ENCODE measurements at regions not wholly inside any gene's neighbourhood (a gene's known extent, or its start where the extent isn't known, plus 50 kb on each side); places are given as distances from the start of the nearest gene placed in this dataset.
"Not testable (repeated sequence)": the region's sequence is repeated elsewhere in the genome, so short reads cannot be mapped to it uniquely, and the experiment has no call there.

DNA sequence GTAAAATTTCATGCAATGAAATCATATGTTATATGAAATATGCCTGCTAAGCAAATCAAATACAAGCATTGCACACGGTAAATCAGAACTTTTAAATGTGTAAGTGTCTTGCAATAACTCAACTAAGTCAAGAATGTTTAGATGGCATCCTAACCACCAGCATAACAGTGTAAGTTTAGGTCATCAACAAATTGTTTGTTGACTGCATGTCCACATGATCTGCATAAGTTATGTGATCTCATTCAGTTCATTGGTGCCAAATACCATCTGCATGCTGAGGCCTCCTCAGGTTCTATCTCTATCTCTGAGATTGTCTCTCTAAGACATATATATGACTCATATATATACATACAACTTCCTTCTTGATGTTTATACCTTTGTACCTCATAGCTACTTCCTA, 159.6 kb upstream of the STK32A start:
- in situ Hi-C loops (cut with MboI; ENCODE audit: low sequenced_read_pairs), result no loop called here

DNA sequence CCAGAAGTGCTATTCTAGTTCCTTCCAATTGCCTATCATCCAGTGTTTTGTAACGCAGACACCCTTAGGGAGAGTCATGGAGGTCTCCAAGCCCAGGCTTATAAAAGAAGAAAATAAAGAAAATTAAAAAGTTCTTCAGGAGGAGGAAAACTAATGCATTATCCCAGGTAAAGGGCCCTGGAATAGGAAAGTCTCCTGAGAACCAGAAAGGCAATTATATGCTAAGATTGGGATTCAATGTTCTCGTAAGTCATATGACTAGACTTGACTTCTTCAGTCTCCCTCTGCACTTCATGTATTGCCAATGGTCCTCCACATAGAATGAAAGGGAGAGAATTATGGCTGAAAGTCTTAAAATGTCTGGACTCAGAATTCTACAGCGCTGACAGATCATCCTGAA, 154.4 kb upstream of the STK32A start:
- in situ Hi-C loops (cut with MboI; ENCODE audit: low sequenced_read_pairs), result no loop called here

DNA sequence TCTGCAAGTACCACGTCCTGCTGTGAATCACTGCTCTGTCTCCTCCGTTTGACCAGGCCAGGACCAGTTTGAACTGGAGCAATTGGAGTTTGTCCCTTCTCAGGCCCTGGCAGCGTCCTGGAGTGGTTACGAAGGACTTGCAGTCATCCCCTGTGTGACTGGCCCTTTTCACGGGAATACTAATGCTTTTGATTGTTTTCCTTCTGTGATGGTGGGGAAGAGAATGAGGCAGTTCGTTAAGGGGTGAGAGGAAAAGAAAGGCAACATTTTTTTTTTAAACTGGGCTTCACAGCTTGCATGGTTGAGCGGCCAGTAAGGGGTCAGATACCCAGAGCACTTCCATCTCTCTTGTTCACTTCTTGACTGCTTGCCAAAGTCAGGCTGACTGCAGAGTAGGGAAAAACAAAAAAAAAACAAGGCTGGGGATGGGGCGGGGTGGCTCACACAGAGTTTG, 153.5 kb upstream of the STK32A start:
- in situ Hi-C loops (cut with MboI; ENCODE audit: low sequenced_read_pairs), result no loop called here

DNA sequence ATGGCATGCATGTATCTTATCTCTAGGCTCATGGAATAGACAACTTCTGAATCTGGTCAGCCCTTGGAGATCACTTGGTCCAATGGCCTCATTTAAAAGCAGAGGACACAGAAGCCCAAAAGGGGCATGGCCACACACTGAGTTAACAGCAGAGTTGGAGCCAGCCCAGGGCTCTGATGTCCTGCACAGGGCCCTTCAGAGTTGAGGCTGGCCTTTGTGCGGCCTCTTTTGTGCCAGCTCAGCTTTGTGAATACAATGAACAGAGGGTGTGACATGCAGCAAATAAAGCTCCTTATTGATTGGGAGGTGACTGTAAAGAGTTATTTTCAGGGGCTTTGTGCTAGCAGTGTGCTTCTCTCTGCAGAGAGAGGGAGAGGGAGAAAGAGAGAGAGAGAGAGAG, 150.1 kb upstream of the STK32A start:
- in situ Hi-C loops (cut with MboI; ENCODE audit: low sequenced_read_pairs), result no loop called here

DNA sequence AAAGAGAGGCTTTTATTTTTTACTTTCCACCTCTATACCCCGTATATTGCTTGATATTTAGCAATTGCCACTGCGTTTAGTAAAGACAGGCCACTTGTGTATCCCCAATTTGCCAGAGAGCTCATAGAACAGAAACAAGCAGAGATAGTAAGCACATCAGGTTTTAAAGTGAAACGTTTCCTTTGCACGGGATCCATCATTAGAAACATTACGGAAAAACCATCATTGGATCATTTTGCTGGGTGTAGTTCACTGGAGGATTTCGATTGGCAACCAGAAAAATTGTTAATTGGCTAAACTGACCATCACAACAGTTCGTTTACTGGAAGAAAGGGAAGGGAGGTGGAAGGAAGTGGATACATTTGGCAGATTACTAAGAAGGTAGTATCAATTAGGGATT, 149.4 kb upstream of the STK32A start:
- in situ Hi-C loops (cut with MboI; ENCODE audit: low sequenced_read_pairs), result no loop called here

DNA sequence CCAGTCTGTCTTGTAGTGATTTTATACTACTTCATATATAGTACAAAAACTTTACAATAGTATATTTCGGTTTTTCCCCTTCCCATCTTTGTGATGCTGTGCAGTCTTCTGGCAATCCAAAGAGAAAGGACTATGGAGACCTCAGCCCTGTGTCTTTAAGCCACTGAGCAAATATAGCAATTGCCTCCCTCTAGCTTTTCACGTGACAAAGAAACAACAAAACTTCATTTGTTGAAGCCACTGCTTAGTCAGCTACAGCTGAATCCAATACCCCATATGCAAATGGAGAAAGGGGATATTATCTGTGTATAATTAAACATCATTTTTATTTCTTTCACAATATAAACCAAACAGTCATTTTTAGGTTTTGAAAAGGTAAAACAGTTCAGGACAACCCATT, 142.8 kb upstream of the STK32A start:
- in situ Hi-C loops (cut with MboI; ENCODE audit: low sequenced_read_pairs), result no loop called here

DNA sequence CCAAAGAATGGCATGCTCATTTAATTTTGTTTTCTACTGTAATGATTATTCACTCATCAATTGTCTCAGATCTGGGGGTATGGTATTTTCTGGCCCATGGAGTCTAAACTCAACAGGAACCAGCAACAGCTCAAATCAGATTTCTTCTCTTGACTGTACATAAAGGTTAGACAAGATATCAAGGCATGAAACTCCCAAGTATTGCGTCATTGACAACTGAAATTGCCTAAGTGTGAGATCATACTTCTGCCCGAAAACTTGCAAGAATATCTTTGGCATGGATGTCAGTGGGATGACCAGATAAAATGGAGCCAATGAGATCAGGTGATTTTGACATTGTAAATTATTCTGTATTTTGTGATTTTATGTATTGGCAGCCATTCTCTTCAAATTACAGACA, 141.7 kb upstream of the STK32A start:
- in situ Hi-C loops (cut with MboI; ENCODE audit: low sequenced_read_pairs), result no loop called here

DNA sequence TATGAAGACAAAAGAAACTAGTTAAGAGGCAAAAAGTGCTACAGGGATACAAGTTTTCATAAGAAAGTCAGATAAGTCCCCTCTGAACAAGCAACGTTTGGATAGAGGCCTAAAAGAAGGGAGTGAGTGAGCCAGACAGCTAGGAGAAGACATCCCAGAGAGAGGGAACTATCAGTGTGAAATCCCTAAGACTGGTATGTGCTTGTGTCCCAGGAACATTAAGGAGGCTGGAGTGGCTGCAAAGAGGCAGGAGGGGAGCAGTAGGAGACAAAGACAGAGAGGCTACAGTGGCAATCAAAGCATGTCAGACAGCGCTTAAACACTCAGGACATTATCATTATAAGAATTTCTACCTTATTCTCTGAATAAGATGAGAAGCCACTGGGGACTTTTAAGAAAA, 139.1 kb upstream of the STK32A start:
- in situ Hi-C loops (cut with MboI; ENCODE audit: low sequenced_read_pairs), result no loop called here

DNA sequence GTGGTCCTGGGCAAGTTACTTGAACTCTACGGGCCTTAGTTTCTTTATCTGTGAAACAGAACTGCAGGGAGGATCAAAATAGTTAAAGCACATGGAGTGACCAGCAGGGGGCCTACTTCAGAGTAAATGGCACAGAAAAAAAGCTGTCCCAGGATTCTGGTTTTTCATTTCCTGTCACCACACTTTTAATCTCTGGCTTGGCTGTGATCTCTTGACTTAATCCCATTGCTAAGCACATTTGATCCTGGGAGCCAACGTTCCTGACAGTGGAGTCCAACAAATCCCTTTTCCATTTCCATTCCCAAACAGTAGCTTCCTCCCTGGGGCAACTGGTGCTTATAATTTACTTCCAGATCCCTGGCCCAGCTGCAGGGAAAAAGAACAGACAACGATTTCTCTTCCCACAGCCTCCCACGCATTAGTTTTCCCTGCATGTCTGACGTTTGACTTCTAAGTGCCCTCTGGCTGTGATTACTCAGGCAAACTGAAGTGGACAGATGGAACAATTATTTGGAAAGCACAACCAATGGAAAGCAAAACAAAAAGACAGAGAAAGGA, 136.5 kb upstream of the STK32A start:
- in situ Hi-C loops (cut with MboI; ENCODE audit: low sequenced_read_pairs), result no loop called here

DNA sequence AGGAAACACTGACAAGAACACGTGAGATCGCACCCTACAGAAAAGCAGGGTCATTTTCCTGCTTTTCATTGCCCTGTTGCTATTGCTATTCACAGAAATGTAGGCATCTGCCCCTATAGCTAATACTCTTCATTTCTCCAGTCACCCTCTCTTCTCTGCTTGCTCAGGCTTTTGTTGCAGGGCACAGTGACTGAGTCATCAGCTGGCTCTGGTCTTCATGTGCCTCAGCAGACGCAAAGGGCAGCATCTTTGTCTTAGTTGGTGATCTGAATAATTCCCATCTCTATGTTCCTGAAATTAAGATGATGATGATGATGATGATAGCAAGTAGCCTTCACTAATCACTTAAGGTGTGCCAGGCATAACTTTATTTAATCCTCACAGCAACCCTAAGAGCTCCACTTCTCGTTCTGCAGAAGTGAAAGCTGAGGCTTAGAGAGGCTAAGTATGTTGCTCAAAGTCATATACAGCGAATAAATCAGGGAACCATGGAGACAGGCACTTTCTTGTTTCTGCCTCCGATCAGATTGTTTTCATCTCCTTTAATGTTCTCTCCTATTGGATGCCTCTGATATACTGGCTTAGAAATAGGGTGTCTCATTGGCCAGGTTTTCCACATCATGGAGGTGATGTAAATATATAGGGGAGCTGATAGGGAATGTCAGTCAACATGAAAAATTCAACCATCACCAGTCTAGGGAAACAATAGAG, 133.0 kb upstream of the STK32A start:
- in situ Hi-C loops (cut with MboI; ENCODE audit: low sequenced_read_pairs), result no loop called here

DNA sequence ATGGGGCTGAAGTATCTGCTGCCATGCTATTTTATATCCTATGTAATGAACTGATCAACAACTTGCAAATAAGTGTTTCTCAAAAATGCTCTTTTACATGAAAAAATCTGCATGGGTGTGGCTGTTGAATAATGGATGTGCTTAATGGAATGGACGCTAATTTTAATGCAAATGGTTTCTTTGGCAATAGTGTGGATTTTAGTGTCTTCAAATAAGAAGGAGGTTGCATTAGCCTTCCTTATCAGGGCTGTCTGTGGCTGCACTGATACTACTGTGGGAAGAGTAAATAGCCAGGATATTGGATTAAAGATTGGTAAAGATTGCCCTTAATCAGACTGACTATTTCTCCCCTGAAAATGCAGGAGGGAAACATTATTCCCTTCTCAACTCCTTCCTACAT, 121.9 kb upstream of the STK32A start:
- in situ Hi-C loops (cut with MboI; ENCODE audit: low sequenced_read_pairs), result no loop called here

DNA sequence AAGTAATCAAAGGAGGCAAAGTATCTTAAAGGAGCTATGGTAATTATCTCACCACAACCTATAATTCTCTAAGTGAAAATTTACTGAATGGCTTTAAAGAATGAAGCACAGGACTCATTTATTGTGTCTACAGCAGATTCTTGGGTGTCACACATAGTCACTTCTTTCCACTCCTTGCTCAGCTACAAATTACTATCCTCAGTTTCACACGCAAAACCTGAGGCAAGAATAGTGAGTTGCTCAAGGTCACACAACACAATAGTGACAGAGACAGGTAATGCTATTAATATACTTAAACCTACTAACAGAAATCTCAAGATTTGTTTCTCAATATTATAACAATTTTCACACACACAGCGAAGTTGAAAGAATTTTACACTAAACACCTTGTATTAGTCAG, 120.9 kb upstream of the STK32A start:
- in situ Hi-C loops (cut with MboI; ENCODE audit: low sequenced_read_pairs), result no loop called here

DNA sequence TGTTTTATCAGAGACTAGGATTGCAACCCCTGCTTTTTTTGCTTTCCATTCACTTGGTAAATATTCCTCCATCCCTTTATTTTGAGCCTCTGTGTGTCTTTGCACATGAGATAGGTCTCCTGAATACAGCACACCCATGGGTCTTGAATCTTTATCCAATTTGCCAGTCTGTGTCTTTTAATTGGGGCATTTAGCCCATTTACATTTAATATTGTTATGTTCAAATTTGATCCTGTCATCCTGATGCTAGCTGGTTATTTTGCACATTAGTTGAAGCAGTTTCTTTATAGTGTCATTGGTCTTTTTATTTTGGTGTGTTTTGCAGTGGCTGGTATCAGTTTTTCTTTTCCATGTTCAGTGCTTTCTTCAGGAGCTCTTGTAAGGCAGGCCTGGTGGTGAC, 95.1 kb upstream of the STK32A start:
- in situ Hi-C loops (cut with MboI; ENCODE audit: low sequenced_read_pairs), result not testable (repeated sequence)

DNA sequence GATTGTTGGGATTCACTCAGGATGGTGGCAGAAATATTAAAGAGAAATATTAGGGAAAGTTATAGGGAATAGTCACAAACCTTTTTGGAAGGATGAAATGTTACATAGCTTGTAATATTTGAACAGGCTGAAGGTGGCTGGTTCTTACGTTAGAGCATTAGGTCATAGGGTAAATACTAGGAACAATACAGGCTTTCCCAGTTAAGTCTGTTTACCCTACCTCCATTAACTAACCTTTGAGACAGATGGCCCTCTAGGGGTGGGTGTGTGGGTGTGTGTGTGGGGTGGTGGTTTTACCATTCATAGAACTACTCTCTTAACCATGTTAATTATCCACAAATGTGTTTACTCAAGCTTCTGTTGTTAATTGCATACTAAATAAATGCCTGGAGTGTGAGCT, 94.3 kb upstream of the STK32A start:
- in situ Hi-C loops (cut with MboI; ENCODE audit: low sequenced_read_pairs), result no loop called here

DNA sequence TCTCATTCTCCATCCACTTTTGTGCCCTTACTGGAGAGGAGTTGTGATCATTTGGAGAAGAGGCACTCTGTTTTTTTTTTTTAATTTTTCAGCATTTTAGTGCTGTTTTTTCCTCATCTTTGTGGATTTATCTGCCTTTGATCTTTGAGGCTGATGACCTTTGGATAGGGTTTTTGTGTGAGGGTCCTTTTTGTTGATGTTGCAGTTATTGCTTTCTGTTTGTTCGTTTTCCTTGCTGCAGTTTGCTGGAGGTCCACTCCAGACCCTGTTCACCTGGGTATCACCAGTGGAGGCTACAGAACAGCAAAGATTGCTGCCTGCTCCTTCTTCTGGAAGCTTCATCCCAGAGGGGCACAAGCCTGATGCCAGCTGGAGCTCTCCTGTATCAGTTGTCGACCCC, 93.2 kb upstream of the STK32A start:
- in situ Hi-C loops (cut with MboI; ENCODE audit: low sequenced_read_pairs), result not testable (repeated sequence)

DNA sequence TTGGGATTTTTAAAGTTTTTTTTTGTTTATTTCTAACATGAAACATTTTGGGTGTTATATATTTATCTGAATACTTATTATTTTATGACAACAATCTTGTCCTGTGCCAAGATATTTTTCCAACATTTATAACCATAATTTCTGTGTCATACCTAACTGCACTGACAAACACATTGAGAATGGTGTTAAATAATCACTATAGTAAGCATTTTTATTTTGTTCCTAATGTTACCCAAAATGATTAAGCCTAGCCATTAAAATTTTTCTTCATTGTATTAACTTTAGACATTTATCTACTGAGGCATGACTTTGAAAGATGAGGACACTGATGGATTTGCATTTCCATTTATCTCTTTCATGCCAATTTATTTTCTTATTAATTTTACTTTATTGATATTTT, 91.6 kb upstream of the STK32A start:
- in situ Hi-C loops (cut with MboI; ENCODE audit: low sequenced_read_pairs), result no loop called here

DNA sequence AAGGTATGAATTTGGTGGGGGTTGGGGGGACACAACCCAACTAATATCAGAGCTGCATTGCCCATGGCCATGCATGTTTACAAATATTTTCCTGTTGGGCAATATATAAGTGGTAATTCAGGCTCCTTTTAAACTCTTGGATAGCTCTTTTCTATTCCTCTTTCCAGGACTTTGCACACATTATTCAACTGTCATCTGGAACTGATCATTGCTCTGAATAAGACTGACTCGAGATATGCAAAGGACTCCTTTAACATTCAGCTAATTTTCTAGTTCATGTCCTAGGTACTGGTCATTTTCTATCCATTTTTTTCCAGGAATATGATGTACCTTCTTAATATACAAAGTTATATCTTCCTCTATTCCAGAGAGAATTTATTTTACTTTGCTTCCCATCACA, 89.5 kb upstream of the STK32A start:
- in situ Hi-C loops (cut with MboI; ENCODE audit: low sequenced_read_pairs), result no loop called here

DNA sequence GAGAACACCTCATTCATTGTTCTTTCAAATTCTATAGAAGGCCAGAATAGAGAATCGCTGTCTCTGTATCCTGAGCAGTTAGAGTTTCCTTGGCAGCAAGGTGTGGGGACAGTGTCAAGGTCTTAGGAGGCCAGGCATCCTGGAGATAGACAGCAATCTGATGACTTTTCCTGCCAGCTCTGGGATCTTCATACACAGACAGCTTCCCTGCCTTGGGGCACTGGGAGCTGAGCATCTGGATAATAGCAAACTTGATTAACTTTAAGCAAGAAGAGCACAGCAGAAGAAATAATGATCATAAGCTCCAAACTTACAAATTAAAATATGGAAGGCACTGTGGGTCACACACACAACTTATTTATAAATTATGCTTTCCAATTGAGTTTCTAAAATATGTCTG, 86.1 kb upstream of the STK32A start:
- in situ Hi-C loops (cut with MboI; ENCODE audit: low sequenced_read_pairs), result no loop called here

DNA sequence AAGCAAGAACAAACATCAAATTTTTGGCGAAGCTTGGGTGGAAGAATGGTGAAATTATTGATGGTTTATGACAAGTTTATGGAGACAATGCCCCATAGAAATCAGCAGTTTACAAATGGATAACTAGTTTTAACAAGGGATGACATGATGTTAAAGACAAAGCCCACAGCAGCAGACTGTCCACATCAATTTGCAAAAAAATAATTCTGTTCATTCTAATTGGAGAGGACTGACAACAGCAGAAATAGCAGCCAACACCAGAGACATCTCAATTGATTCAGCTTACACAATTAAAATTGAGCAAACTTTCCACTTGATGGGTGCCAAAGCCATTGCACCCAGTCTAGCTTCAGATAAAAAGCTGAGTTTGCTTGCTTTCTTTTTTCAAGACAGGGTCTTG, 82.7 kb upstream of the STK32A start:
- in situ Hi-C loops (cut with MboI; ENCODE audit: low sequenced_read_pairs), result no loop called here

DNA sequence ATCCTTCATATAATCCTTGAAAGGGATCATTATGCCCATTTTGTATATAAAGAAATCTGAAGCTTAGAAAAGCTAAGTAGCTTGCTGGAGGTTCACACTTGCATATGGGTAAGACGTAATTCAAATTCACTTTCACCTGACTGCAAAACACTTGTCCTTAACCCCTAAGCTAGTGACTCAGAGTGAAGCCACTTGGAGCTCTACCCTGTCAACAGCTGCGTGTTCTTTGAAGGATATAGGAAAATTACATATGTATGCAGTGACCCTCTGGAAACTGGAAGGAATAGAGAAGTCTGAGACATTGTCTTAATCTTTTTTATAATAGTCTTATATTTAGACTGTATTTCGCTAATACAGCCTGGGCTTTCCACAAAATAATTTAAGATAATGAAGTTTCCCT, 80.0 kb upstream of the STK32A start:
- in situ Hi-C loops (cut with MboI; ENCODE audit: low sequenced_read_pairs), result no loop called here

DNA sequence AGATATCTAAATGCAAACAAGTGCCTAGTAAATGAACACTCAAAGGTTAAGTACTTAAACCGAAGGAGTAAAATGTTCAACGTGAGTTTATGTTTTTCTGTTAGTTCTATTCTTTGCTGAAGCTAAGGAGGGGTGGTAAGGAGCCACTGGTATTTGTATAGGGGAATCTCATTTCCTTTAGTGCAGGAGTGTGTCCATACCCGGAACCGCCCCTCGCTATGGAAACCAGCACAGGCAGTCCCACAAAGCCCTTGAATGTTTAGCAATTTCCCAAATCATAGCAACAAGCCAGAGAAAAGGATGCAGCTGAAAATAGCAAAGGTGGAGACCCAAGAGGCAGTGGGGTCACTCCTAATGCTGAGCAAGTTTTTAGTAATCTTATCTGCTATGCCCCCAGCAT, 78.8 kb upstream of the STK32A start:
- in situ Hi-C loops (cut with MboI; ENCODE audit: low sequenced_read_pairs), result no loop called here

DNA sequence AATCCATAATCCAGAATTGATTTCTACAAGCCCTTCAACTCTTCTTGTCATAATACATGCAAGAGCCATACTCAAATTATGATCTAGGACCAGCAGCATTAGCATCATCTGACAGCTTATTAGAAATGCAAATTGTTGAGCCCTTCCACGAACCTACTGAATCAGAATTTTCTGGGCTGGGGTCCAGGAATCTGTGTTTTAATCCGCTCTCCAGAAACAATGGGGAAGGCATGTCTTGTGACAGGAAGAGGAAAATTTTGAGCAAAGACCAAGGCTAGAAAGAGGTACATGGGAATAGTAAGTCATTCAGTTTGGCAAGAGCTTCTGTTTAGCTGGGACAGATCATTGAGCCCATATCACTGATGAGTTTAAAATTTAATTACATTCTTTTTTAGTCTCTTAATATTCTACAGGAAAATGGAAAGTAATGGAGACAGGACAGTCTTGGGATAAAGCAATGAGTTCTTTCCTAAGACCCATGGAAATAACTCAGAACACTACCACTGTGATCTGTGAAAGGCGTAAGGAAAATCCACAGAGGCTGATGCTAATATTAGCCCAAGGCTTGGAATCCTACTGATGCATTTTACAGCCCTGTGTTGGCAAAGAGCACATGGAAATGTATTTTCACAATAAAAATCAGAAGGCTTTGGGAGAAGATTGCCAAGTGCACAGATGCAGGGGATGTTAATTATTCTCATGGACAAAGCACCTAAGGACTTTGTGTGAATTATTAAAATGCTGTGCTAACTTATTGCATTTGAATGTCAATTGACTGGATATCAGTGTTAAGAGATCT, 73.7 kb upstream of the STK32A start:
- in situ Hi-C loops (cut with MboI; ENCODE audit: low sequenced_read_pairs), result no loop called here

All from HL-60/S4 (cell line).